GM18907 (cell line): ENCODE measurements at regions not wholly inside any gene's neighbourhood (a gene's known extent, or its start where the extent isn't known, plus 50 kb on each side); places are given as distances from the start of the nearest gene placed in this dataset.
"Not testable (repeated sequence)": the region's sequence is repeated elsewhere in the genome, so short reads cannot be mapped to it uniquely, and the experiment has no call there.

Source experiments
- ATAC-seq: cut with Tn5 transposase; IDR thresholded peaks from one replicate; pipeline ENCODE4 v1.9.1; 2021; ENCODE audit warnings: mild to moderate bottlenecking, moderate library complexity; ENCODE audit not compliant: unreplicated experiment

DNA sequence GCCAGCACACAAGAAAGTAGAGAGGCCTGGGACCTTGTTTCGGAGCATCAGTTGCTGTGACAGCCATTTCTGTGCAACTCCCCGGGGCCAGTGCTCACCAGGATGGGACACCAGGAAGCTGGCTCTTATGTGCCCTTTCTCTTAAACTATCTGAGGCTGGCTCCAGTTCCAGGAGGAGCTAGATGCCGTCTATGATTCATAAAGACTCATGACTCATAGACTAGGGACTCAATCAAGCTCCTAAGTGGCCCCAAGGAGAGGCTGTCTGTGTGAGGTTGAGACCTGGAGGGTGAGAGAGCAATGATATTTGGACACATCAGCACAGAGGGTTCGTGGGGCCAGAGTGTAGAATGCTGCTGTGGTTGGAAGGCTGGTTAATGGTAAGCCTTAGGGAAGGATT is 580.1 kb downstream of the CCSER2 start:
- ATAC-seq, result no peak

DNA sequence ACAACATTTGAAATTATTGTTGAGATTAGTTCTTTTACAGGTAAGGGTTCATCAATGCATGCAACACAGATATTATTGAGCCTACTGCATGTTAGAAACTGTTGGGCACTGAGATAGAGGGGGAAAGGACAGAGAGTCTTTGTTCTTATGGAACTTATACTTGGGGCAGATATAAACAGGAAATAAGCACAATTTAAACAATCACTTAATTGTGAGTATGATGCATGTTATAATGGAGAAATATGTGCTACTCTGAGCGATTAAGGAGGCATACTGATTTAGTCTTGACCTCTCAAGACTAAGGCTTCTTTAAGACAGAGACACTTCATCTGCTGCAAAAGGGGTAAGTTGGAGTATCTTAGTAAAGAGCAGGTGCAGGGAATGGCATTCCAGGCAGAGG is 593.3 kb downstream of the CCSER2 start:
- ATAC-seq, result no peak

DNA sequence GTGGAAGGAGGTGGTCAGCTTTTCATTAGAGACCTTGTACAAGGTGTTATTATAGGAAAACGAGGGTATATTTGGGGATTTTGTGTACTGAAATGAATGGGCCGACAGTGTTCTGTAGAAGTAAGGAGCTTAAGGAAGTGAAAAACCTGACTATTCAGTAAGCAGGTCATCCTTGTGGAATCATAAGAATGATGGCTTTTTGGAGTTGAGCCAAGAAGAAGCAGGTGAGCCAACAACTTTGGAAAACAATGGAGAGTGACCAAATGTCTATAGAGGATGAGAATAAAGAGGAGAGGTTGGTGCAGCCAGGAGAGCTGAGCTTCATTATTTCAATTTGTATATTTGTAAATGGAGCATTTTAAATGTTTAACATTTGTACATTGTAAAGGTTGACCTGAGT is 595.7 kb downstream of the CCSER2 start:
- ATAC-seq, result no peak

DNA sequence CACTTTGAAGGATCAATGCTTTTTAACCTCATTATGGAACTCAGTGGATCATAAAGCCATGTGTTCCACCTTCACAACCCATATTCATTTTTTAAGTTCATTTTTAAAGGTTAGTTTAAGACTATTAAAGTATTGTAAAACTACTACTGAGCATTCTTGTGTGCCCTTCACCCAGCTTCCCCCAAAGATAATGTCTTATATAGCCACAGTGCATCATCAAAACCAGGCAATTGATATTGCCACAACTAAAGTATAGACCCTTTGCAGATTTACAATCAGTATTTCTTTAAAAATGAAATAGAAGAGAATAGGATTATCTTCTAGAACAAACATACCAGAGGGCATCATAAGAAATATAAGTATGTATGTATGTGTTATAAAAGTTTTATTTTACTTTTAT is 597.1 kb downstream of the CCSER2 start:
- ATAC-seq, result no peak

DNA sequence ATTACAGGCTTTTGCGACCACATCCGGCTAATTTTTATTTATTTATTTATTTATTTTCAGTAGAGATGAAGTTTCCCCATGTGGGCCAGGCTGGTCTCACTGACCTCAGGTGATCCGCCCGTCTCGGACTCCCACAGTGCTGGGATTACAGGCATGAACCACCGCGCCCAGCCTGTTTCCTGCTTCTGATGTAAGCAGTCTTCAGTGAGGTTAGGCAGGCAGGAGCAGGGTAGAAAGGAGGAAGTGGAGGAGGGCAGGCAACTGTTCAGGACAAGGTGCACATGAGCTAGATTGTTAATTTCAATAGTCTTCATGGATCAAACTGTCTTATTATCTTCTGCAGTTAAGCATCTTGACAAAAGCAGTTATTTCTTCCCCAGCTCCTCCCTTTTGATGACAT is 605.0 kb downstream of the CCSER2 start:
- no peak for ATAC-seq

DNA sequence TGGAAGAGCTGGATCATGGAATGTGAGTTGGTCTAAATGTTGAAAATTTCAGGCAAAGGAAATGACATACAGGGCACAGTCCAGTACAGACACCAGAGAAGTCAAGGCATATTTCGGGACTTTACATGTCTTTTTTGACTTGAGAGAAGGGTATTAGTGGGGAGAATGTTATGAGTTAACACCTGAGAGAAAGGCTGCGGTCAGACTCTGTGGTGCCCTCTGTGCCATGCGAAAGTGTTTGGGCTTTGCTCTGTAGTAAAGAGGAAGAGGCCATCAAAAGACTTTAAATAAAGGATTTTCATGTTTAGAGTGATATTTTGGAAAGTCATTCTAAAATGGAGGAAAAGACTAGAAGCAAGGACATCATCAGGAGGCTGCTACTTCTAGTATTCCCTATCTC is 607.4 kb downstream of the CCSER2 start:
- ATAC-seq, result no peak

DNA sequence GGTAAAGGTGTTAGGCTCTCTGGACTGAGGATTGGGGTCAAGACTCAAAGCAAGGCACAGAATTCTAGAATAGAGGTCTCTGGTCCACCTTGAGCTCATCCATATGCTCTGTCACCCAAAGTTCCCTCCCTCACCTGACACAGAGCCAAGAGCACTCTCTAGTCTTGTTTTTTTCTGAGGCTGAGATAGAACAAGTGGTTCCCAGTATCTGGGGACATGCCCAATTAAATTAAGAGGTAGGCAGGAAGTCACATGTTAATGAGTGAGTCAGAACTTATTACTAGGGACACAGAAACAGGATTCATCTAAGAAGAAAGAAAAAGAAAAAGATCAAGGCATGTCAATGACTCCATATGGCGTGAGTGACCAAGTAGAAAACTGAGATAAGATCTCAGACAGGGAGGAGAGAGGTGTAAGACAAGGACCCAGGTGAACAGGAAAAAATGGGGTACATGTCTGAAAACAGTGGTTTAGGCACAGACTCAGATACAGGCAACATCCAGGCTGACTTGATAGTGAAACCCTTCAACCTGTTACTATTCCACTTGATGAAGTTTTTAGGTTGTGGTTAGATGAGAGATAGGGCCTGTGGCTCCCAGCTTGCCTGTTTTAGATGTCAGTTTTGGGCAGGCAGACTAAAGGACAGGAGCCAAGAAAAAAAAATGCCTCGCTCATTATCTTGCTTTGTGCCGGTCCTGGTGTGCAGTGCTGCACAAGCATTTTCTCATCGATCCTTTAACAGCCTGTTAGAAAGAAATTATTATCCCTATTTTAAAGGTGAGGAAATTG is 609.9 kb downstream of the CCSER2 start:
- no peak for ATAC-seq

DNA sequence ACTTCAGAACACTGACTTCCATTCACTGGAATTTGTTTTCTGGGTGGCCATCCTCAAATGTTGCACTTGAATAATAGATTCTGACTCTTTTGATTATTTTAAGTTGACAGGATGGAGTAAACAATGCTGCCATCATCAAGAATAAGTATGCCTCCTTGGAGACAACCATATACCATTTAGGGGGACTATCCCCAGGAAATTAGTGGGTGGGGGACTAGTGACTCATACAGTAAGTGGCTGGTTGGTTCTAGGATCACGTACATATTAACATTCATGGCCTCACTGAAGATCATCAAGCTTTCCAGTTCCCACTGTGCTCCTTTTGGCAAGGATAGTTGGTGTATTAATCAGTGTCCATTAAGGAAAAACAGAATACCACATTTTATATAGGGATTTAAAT is 615.2 kb downstream of the CCSER2 start:
- no peak for ATAC-seq

DNA sequence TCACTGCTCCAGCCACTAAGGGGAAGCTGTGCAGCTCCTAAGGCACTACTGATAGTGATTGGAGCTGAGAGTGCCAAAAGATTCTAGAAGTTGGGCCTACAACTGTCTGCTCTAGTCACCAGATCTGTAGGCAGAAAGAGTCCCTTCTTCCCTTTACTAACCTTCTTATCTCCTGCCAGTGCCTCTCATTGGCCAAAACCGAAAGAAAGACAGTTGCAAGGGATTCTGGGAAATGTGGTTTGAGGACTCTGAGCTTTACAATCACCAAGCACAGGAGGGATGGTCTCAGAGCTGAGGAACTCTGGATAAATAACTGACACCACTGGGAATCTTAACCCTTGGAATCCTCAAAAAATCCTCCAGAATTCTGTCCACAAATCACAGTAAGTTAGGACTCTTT is 615.8 kb downstream of the CCSER2 start:
- no peak for ATAC-seq

DNA sequence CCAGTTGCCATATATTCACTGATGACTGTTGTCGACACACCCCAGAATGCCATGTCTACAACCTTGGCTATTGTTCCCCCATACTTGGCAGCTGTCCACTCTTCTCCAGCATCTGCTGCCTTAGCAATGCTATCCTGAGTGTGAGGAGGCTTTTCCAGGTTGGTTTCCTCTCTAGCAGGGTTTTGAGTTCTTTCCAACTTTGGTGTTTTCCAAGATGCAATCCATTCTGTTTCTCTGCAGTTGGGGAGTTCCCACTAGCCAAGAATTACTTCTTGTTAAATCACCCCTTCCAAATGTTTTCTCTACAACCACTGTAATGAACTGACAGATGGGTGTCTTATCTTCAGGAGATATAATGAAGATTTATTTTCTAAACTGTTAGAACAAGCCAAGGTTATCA is 617.4 kb downstream of the CCSER2 start:
- ATAC-seq, result no peak

DNA sequence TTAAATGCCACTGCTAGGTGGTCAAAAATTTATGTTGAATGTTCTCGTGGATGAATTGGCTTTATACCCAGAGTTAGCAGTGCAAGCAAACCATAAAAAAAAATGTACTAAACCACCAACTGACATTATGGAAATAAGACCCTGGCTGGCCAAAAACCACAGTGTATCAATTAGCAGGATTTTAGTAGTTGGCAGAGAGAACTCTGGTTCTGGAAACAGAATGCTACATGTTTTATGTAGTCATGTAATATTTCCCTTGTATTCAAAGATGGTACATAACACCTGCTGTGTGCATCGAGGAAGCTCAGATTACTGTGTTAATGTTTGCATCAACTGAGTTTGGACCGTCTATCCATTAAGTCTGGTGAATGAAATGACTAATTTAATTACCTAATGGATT is 618.5 kb downstream of the CCSER2 start:
- no peak for ATAC-seq

DNA sequence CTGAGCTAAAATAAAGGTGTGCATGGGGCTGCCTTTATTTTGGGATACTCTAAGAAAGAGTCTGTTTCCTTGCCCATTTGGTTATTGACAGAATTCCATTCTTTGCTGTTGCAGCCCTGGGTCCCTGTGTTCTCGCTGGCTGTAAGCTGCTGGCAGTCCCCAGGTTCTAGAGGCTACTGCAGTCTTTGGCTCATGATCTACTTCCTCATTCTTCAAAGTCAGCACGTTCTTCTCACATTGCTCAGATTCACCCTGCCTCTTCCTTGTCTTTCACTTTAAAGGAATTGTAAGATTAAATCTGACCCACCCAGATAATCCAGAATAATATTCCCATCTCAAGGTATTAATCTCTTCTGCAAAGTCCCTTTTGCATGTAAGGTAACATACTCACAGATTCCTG is 620.3 kb downstream of the CCSER2 start:
- no peak for ATAC-seq

DNA sequence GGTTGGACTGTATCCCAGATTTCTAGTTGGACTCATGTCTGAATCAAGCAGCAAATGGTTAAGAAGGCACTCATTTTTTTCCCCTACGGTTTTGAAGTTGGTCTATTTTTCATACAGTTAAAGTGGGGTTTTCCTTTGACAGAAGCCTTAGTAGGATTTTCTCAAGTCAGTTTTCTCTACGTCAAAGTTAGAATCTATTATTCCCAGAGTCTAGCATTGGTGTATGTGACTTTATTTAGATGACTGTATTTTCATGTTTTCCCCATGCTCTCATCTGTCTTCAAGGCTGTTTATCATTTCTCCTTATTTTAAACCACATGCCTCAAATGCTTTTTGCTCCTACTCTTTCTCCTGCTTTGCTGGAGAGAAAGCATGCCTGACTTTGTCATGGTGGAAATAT is 623.2 kb downstream of the CCSER2 start:
- no peak for ATAC-seq

DNA sequence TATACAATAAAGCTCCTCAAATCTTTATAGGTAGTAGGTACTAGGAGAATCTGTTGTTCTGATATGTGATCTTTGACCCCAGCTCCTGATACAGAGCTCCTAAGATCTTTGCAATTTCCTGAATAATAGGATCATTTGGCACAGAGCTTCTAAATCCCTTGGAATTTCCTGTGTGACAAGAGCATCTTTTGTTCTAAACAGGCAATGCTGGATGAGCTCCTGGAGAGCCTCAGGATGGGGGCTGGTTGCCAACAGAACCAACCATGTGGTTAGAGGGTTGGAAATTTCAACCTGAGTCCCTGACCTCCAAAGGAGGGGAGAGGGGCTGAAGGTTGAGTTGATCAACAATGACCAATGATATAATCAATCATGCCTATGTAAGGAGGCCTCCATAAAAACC is 629.0 kb downstream of the CCSER2 start:
- no peak for ATAC-seq

DNA sequence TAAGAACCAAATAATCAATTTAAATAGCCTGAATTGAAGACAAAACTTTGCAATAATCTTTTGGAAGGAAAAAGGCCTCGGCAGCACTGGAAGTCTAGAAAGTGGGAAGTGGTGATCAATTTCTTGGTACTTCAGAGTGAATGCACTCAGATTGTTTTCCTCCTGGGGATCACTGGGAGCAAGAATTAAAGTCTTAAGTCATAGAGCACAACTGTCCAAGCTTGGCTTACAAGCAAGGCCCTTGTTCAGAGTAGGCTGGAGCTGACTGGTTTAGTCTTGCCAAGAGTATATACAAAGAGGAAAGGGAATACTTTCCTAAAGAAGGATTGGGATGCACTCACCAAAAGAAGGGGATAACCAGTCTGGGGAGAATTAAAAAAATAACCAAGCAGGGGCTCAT is 637.1 kb downstream of the CCSER2 start:
- no peak for ATAC-seq

DNA sequence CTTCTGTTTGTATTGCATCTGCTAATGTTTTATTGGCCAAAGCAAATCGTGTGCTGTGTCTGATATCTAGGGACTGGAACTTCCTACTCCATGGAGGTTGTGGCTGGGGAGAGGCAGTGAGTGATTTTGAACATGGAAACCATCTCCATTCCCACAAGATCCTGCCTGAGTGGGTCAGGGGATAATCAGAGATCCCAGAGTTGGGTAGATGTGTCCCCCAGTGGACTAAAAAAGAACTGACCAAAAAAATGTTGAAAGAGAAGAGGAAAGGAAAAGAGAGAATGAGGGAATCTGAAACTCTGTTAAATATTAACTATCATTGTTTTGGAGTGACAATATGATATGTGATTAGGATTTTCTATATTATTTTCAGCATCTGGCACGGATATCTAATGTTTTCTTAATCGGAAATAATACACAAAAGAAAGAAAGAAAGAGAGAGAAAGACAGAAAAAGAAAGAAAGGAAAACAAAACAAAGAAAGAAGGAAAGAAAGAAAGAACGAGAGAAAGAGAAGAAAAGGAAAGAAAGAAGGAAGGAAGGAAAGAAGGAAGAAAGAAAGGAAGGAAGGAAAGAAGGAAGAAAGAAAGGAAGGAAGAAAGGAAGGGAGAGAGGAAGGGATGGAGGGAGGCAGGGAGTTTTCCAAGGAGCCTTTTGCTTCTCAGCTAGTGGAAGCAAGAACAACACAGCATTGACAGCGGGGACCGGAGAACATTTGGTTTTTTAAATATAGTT is 638.5 kb downstream of the CCSER2 start:
- ATAC-seq, result no peak

DNA sequence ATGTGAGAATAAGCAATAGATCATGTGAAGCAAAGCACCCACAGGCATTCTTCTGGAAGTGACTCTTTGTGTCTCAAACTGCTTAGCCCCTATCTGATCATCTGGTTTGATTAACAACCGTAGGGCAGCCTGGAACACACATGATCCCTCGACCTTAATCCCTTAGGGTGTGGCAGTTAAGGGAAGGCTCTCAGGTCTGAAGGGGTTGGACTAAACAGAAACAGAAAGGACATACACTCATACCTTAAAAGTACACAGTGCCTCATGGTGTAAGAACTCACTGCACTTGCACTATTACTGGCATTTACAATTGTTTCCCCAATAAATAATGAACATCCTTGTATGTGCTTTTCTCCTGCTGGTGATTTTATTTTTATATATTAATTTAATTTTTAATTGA is 640.9 kb downstream of the CCSER2 start:
- not testable (repeated sequence) for ATAC-seq

DNA sequence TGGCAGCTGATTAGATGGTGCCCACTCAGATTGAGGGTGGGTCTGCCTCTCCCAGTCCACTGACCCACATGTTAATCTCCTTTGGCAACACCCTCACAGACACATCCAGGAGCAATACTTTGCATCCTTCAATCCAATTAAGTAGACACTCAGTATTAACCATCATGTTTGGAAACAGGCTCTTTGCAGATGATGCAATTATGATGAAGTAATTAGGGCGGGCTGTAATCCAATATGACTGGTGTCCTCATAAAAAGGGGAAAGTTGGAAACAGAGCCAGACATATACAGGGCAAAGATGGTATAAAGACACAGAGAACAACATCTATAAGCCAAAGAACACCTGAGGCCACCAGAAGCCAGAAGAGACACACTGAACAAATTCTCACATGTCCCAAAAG is 658.6 kb downstream of the CCSER2 start:
- ATAC-seq, result no peak

DNA sequence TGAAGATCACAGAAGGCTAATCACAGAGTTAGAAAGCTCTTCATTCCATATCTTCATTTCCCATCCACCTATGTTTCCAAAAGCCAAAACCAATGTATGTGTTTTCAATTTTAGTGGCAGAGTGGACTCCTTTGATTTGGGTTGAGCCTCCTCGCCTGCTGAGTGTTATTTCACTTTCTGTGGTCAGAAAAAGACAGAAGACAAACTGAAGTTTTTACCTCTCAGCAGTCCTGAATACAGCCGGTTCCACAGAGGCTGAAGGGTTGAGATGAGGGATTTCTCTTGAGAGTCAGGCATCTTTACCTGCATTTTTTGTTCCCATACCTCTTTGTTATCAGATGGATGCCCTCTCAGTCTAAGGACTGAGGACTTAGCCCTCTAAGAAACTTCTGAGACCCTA is 659.6 kb downstream of the CCSER2 start:
- ATAC-seq, result no peak

DNA sequence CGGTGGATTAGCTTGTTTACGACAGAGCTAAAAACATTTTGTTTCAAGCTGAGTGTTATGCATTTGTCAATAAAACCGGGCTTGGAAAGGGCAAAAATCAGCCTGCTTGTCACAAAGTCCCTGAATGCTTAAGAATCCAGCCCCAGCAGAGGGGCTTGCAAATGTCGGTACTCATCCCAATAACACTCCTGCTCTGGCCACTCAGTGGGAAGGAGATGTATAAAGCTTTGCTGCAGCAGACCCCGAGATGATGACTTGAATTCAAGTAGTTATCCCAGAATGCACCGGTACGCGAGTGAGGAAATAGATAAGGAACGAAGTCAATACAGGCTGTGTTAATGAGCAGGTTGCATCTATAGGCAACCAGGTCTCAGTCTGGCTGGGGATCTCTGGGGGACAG is 662.3 kb downstream of the CCSER2 start:
- ATAC-seq, result no peak

DNA sequence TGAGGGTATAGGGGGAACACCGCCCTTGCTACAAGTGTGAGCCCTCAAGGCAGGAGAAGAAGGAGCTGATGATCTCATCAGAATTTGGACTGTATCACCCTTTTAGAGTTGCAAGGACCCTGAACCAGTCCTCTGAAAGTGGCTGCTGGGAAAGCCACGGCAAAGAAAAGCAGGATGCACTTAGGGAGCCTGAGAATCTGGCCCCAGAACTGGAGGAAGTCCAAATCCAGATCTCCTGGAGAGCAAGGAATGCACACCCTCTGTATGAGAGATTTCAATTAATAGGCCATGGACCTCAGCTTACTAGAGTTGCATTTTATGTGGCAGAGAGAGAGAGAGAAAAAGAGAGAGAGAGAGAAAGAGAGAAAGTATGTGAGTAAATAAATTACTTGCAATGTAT is 662.9 kb downstream of the CCSER2 start:
- ATAC-seq, result no peak

DNA sequence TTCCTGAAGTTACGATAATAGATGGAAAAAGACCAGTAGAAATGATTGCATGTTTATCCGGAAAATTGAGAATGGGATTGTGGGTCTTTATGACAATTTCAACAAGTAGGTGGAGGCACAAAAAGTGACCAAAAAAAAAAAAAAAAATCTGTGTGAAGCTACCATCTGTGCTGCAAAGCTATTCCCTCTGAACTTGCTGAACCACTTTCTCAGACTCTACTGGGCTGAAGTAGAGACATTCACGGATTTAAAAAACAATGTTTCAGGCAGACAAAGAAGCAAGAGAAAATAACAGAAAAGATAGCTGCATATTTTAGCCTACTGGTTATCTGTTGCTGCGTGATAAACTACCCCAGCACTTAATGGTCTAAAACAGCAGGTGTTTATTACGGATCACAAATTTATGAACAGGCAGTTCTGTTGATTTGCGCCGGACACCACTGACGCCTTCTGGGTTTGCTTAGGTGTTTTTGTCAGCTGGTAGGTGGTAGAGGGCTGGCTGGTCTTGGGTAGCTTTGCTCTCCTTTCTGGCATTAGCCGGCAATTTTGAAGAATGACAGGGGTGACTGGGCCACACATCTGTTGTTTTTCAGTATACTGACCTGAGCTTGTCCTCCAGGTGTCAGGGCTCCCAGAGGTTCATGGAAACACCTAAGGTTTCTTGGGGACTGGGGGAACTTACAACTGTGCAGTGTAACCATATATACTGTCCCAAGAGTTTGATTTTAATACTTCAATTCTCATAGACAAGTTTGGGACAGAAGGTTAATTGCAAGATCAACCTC is 665.1 kb downstream of the CCSER2 start:
- ATAC-seq, result no peak
